H1 (cell line): ENCODE measurements at regions not wholly inside any gene's neighbourhood (a gene's known extent, or its start where the extent isn't known, plus 50 kb on each side); places are given as distances from the start of the nearest gene placed in this dataset.
A peak's percentile ranks its signal among the peaks of the same experiment; 100 is the strongest.

Experiments used
- CTCF ChIA-PET: fragments of 300-600 bp; sonication (Branson Sonifier 250); formaldehyde crosslinking; loops from one replicate; lab custom pipeline; 2021; ENCODE audit not compliant: partially characterized antibody; lab: Charles Lee
- POLR2A ChIA-PET: fragments of 300-600 bp; sonication (Branson Sonifier 250); formaldehyde crosslinking; loops from one replicate; lab custom pipeline; 2021; ENCODE audit warnings: inconsistent platforms; ENCODE audit not compliant: partially characterized antibody; lab: Charles Lee
- DNase-seq, 2 experiments: peaks; one replicate each; pipeline versions ENCODE4 v3.0.0 to v3.0.0-alpha.2; 2010 to 2022; ENCODE audit warnings: low spot score in 2 of 2, low read depth in 1 of 2, mixed read lengths in 1 of 2
- FAIRE-seq: peaks from 2 replicates; lab custom pipeline; 2011; peaks lifted over from hg19 to GRCh38; lab: Jason Lieb, UNC
- H2AFZ ChIP-seq: 2 replicates; pipeline ENCODE4 v1.8.1; 2012; ENCODE audit warnings: low read length, inconsistent platforms
- H2AK5ac ChIP-seq: 2 replicates; pipeline ENCODE4 v1.6.1; 2013; ENCODE audit warnings: low read depth, low read length
- H2BK120ac ChIP-seq: replicated peaks from 2 replicates; pipeline ENCODE3; 2013; ENCODE audit warnings: low read depth, low read length, inconsistent platforms
- H2BK12ac ChIP-seq: 2 replicates; pipeline ENCODE4 v1.6.1; 2013; ENCODE audit warnings: low read depth, low read length
- H2BK15ac ChIP-seq: 2 replicates; pipeline ENCODE4 v1.6.1; 2013; ENCODE audit warnings: low read length
- H2BK20ac ChIP-seq: 2 replicates; pipeline ENCODE4 v1.6.1; 2013; ENCODE audit warnings: low read length
- H2BK5ac ChIP-seq: 2 replicates; pipeline ENCODE4 v1.6.1; 2013; ENCODE audit warnings: low read depth, low read length
- H3K14ac ChIP-seq: 2 replicates; pipeline ENCODE4 v1.6.1; 2013; ENCODE audit warnings: inconsistent platforms; ENCODE audit not compliant: insufficient read length
- H3K18ac ChIP-seq: 2 replicates; pipeline ENCODE4 v1.6.1; 2013; ENCODE audit warnings: low read length; ENCODE audit errors: extremely low read depth
- H3K23ac ChIP-seq: 2 replicates; pipeline ENCODE4 v1.6.1; 2013; ENCODE audit warnings: inconsistent platforms; ENCODE audit not compliant: insufficient read length
- H3K23me2 ChIP-seq: 2 replicates; pipeline ENCODE4 v1.6.1; 2013; ENCODE audit warnings: low read depth, low read length
- H3K27ac ChIP-seq: 2 replicates; pipeline ENCODE4 v1.6.1; 2011; ENCODE audit warnings: low read depth, low read length, inconsistent platforms
- H3K27me3 ChIP-seq, 4 experiments: replicated peaks in 1 of 4; 1 replicate in 1 of 4; 2 replicates in 3 of 4; pipeline versions ENCODE4 v1.6.1 to v1.8.1; 2011 to 2013; ENCODE audit warnings: low read length in 3 of 4, mild to moderate bottlenecking in 3 of 4, inconsistent platforms in 2 of 4, mixed read lengths in 2 of 4, moderate library complexity in 1 of 4; ENCODE audit not compliant: control insufficient read depth in 3 of 4, insufficient read depth in 3 of 4; ENCODE audit errors: extremely low read depth in 1 of 4
- H3K36me3 ChIP-seq, 4 experiments: 2 replicates each; pipeline versions ENCODE4 v1.6.1 to v1.8.1; 2011 to 2013; ENCODE audit warnings: mild to moderate bottlenecking in 4 of 4, low read length in 3 of 4, moderate library complexity in 2 of 4, control low read depth in 1 of 4, inconsistent platforms in 1 of 4; ENCODE audit not compliant: insufficient read depth in 4 of 4, control insufficient read depth in 2 of 4
- H3K4ac ChIP-seq: replicated peaks from 2 replicates; pipeline ENCODE3; 2013; ENCODE audit warnings: low read length, low read depth, mixed read lengths, inconsistent platforms; ENCODE audit not compliant: insufficient read length
- H3K4me1 ChIP-seq, 4 experiments: replicated peaks in 1 of 4; 1 replicate in 1 of 4; 2 replicates in 3 of 4; pipeline versions ENCODE4 v1.6.1 to v1.8.1; 2011 to 2013; ENCODE audit warnings: low read length in 3 of 4, inconsistent platforms in 2 of 4, mixed read lengths in 1 of 4; ENCODE audit not compliant: insufficient read depth in 4 of 4, control insufficient read depth in 3 of 4
- H3K4me2 ChIP-seq, 2 experiments: 2 replicates each; pipeline versions ENCODE4 v1.6.1 to v1.8.1; 2011 to 2013; ENCODE audit warnings: low read depth in 2 of 2, low read length in 2 of 2, control low read depth in 1 of 2, inconsistent platforms in 1 of 2, mild to moderate bottlenecking in 1 of 2; ENCODE audit not compliant: insufficient read depth in 1 of 2
- H3K4me3 ChIP-seq, 4 experiments: fragments of 200-600, 300-600 bp in 1 of 4; sonication (generic), shearing (Covaris generic), sonication (Bioruptor Twin) in 1 of 4; 2 replicates each; pipeline versions ENCODE4 v1.5.1 to v1.8.1; 2011 to 2016; ENCODE audit warnings: low read length in 4 of 4, low read depth in 3 of 4, control low read depth in 2 of 4, inconsistent platforms in 2 of 4, mild to moderate bottlenecking in 2 of 4, mixed read lengths in 1 of 4, moderate library complexity in 1 of 4; ENCODE audit not compliant: insufficient read depth in 2 of 4; ENCODE audit errors: extremely low read depth in 1 of 4
- H3K56ac ChIP-seq: replicated peaks from 2 replicates; pipeline ENCODE3; 2013; ENCODE audit warnings: low read depth, mild to moderate bottlenecking, mixed read lengths, low read length, inconsistent platforms; ENCODE audit not compliant: insufficient read length
- H3K79me1 ChIP-seq: 2 replicates; pipeline ENCODE4 v1.6.1; 2013; ENCODE audit warnings: low read depth, low read length, control low read depth
- H3K79me2 ChIP-seq, 2 experiments: 2 replicates each; pipeline versions ENCODE4 v1.6.1 to v1.8.1; 2012 to 2013; ENCODE audit warnings: low read length in 2 of 2, mild to moderate bottlenecking in 2 of 2, inconsistent platforms in 1 of 2; ENCODE audit not compliant: insufficient read depth in 2 of 2, control insufficient read depth in 1 of 2
- H3K9ac ChIP-seq, 4 experiments: replicated peaks in 1 of 4; 1 replicate in 1 of 4; 2 replicates in 3 of 4; pipeline versions ENCODE4 v1.6.1 to v1.8.1; 2011 to 2013; ENCODE audit warnings: low read depth in 3 of 4, low read length in 3 of 4, control low read depth in 2 of 4, mild to moderate bottlenecking in 2 of 4, moderate library complexity in 2 of 4, inconsistent platforms in 1 of 4; ENCODE audit errors: extremely low read depth in 1 of 4
- H3K9me3 ChIP-seq, 2 experiments: 2 replicates each; pipeline versions ENCODE4 v1.6.1 to v1.8.1; 2012 to 2013; ENCODE audit warnings: mild to moderate bottlenecking in 2 of 2, moderate library complexity in 2 of 2, control low read depth in 1 of 2, inconsistent platforms in 1 of 2, low read depth in 1 of 2, low read length in 1 of 2, mixed read lengths in 1 of 2; ENCODE audit not compliant: insufficient read depth in 2 of 2
- H4K20me1 ChIP-seq, 2 experiments: replicated peaks in 1 of 2; 2 replicates each; pipeline versions ENCODE3 to v1.8.1; 2011 to 2013; ENCODE audit warnings: inconsistent platforms in 2 of 2, low read length in 2 of 2, mild to moderate bottlenecking in 1 of 2; ENCODE audit not compliant: insufficient read depth in 2 of 2, control insufficient read depth in 1 of 2
- H4K5ac ChIP-seq: 2 replicates; pipeline ENCODE4 v1.6.1; 2013; ENCODE audit warnings: low read length, low read depth, mixed read lengths, inconsistent platforms; ENCODE audit not compliant: insufficient read length
- H4K8ac ChIP-seq: 2 replicates; pipeline ENCODE4 v1.8.0; 2013; ENCODE audit warnings: mild to moderate bottlenecking, moderate library complexity, low read length, inconsistent platforms; ENCODE audit not compliant: insufficient read depth; ENCODE audit errors: extremely low read depth
- H4K91ac ChIP-seq: replicated peaks from 2 replicates; pipeline ENCODE3; 2013; ENCODE audit warnings: low read length, mixed read lengths, inconsistent platforms; ENCODE audit not compliant: insufficient read length
- CEBPB ChIP-seq: IDR thresholded peaks from 2 replicates; pipeline ENCODE4 v1.6.1; 2012; ENCODE audit warnings: low read depth, low read length
- CTBP2 ChIP-seq: IDR thresholded peaks from 2 replicates; pipeline ENCODE4 v1.7.0; 2011; ENCODE audit warnings: borderline replicate concordance, mild to moderate bottlenecking, moderate library complexity, mixed read lengths, low read length; ENCODE audit not compliant: insufficient read depth, insufficient read length
- E2F6 ChIP-seq: IDR thresholded peaks from 2 replicates; pipeline ENCODE4 v1.6.1; 2012; ENCODE audit warnings: inconsistent platforms
- EZH2 ChIP-seq: fragments of 200-600 bp; sonication (generic); IDR thresholded peaks from 2 replicates; pipeline ENCODE4 v1.7.1; 2012; ENCODE audit warnings: low read depth, mild to moderate bottlenecking, moderate library complexity, low read length, inconsistent platforms; ENCODE audit not compliant: severe bottlenecking
- KDM4A ChIP-seq: IDR thresholded peaks from one replicate; pipeline ENCODE4 v1.7.1; 2012; ENCODE audit warnings: low read depth, mild to moderate bottlenecking, moderate library complexity, low read length, inconsistent platforms; ENCODE audit not compliant: severe bottlenecking
- MAFK ChIP-seq: IDR thresholded peaks from 2 replicates; pipeline ENCODE4 v1.6.1; 2012; ENCODE audit warnings: low read depth, mild to moderate bottlenecking, improper control_type of control experiment, low read length
- MAX ChIP-seq: IDR thresholded peaks from 2 replicates; pipeline ENCODE4 v1.6.1; 2012; ENCODE audit warnings: inconsistent platforms
- POLR2A ChIP-seq, 2 experiments: IDR thresholded peaks; 1 replicate in 1 of 2; 2 replicates in 1 of 2; pipeline ENCODE4 v1.6.1; 2011; ENCODE audit warnings: low read depth in 2 of 2, low read length in 2 of 2, mild to moderate bottlenecking in 2 of 2; ENCODE audit errors: control extremely low read depth in 1 of 2
- WGBS, 2 experiments: shearing (Covaris generic) in 1 of 2; methylation state at CpG; one replicate each; pipeline versions ENCODE4 v1.1.6 to v1.1.7; 2013 to 2015; ENCODE audit warnings: low lambda C conversion rate in 2 of 2, mixed read lengths in 2 of 2, inconsistent platforms in 1 of 2, low coverage in 1 of 2, missing lambda C conversion rate in 1 of 2; ENCODE audit not compliant: insufficient replicate concordance in 2 of 2, insufficient coverage in 1 of 2, insufficient read length in 1 of 2; ENCODE audit errors: extremely low coverage in 1 of 2, missing lambda C conversion rate in 1 of 2; 5-methylcytosine and 5-hydroxymethylcytosine counted together

- H3K23ac ChIP-seq = no peak overlapping the region
- peak overlapping the region; percentile 65 to 87 (median 74) for H3K4me3 ChIP-seq
- no peak overlapping the region for H3K14ac ChIP-seq
- peak overlapping the region; percentile 89; the same call in 1 of the 2 replicates for H3K18ac ChIP-seq
- H3K9me3 ChIP-seq = no peaks in the 10 kb centered on the region
- ChIA-PET CTCF (interaction anchor here (1.3 to 4.7 kb wide), 4 partner anchors 17 to 140 kb away, joined by 3 to 46 read pairs (median 16); no protein-coding TSS in a partner anchor), POLR2A (interaction anchor here (1.0 to 1.3 kb wide), 2 partner anchors 13 to 23 kb away, joined by 4 to 7 read pairs; no protein-coding TSS in a partner anchor)
- peak overlapping the region; percentile 38 to 57 (median 50); a peak in 5 of 7 replicates for H3K9ac ChIP-seq
- H4K5ac ChIP-seq = no peak overlapping the region
- no peak overlapping the region for H2AK5ac ChIP-seq
- H2BK12ac ChIP-seq = peak overlapping the region; percentile 68; the same call in 1 of the 2 replicates
- peak overlapping the region; percentile 90 to 99 for H3K4me2 ChIP-seq
- H2BK15ac ChIP-seq = peak overlapping the region; percentile 72; the same call in 1 of the 2 replicates
- peaks cover 0 to 2% (median 0%) of the 10 kb centered on the region in 4 experiments; a peak in 2 of 7 replicates for H3K27me3 ChIP-seq
- no peaks in the 10 kb centered on the region; a peak in 1 of 4 replicates for H3K79me2 ChIP-seq
- TF ChIP-seq CEBPB (no peak), E2F6 (0 out of 2 replicates have a peak, but pooled peaks have one; percentile 26), KDM4A (peak; percentile 88), EZH2 (peak; percentile 18), CTBP2 (peak; percentile 7), MAFK (no peak), MAX (no peak), POLR2A (IDR thresholded peaks at IDR 0.05; ENCODE audit: control extremely low read depth in 1 of 2, low read depth in 2 of 2, low read length in 2 of 2) (peak in 1 of 2 experiments; percentile 14; a peak in 1 of 3 replicates)
- FAIRE-seq (no peak), DNase-seq (no peak)
- H2AFZ ChIP-seq = peak overlapping the region; percentile 89; the same call in 1 of the 2 replicates
- H3K36me3 ChIP-seq = no peaks in the 10 kb centered on the region
- H3K4ac ChIP-seq = no peak overlapping the region
- H4K91ac ChIP-seq = no peak overlapping the region
- peak overlapping the region; percentile 13 for H3K56ac ChIP-seq
- H3K23me2 ChIP-seq = peaks cover 18% of the 10 kb centered on the region
- H3K27ac ChIP-seq = no peak overlapping the region
- H3K4me1 ChIP-seq = peaks cover 5 to 19% (median 6%) of the 10 kb centered on the region in 4 experiments; a peak in 6 of 7 replicates
- no peak overlapping the region for H2BK20ac ChIP-seq
- H2BK120ac ChIP-seq = no peak overlapping the region
- WGBS, 2 experiments = 1% methylated on average over 31 of the region's 51 CpGs; no CpG with 5 or more reads in 1 of the 2 experiments
- no peaks in the 10 kb centered on the region; the same call in 1 of the 2 replicates for H3K79me1 ChIP-seq
- peaks cover 0 to 2% of the 10 kb centered on the region in 2 experiments for H4K20me1 ChIP-seq
- peak overlapping the region; percentile 60; the same call in 1 of the 2 replicates for H2BK5ac ChIP-seq
- H4K8ac ChIP-seq = peak overlapping the region; percentile 62; the same call in 1 of the 2 replicates
These were observed 224.1 kb upstream of the IL12A start for GRCh38 chr3:159764490-159765029.
